K562 (cell line): ENCODE measurements at regions not wholly inside any gene's neighbourhood (a gene's known extent, or its start where the extent isn't known, plus 50 kb on each side); places are given as distances from the start of the nearest gene placed in this dataset.

Source experiments
- ATAC-seq: fragments of 200-7000 bp; cut with Tn5 transposase; 3 replicates; pipeline ENCODE4 v1.9.1; 2020; ENCODE audit warnings: moderate library complexity
- BruUV-seq: library from RNA; stranded (reverse); fragments of 400-500 nt; replicated peaks from 2 replicates; lab custom pipeline; 2021; lab: Mats Ljungman, UMichigan
- CTCF ChIA-PET: fragments of 300-600 bp; formaldehyde crosslinking; extraction: SDS; loops from one replicate; lab custom pipeline; 2021; ENCODE audit warnings: low intra/inter-chr PET ratio; lab: Yijun Ruan, JAX
- POLR2A ChIA-PET: fragments of 300-600, 350-650 bp; sonication (Branson Sonifier 250); formaldehyde crosslinking; extraction: SDS; loops from one replicate; lab custom pipeline; 2021; ENCODE audit warnings: antibody characterized with exemption, inconsistent platforms; lab: Yijun Ruan, JAX
- DNase-seq, 4 experiments: peaks; one replicate each; pipeline versions ENCODE4 v3.0.0 to v3.0.0-alpha.2; 2011 to 2018; ENCODE audit warnings: low spot score in 3 of 4, mixed read lengths in 3 of 4; ENCODE audit errors: extremely low read depth in 1 of 4
- FAIRE-seq: peaks from 2 replicates; lab custom pipeline; 2011; peaks lifted over from hg19 to GRCh38; lab: Jason Lieb, UNC
- H2AFZ ChIP-seq: 2 replicates; pipeline ENCODE4 v1.6.0; 2011; ENCODE audit warnings: low read depth, low read length, control low read depth, inconsistent platforms
- H3K27ac ChIP-seq: fragments of 200-600 bp; 3 replicates; pipeline ENCODE4 v1.8.0; 2011; ENCODE audit warnings: low read depth, mild to moderate bottlenecking, control low read depth, inconsistent platforms, low read length, moderate library complexity, mixed read lengths; ENCODE audit errors: extremely low read depth
- H3K27me3 ChIP-seq, 2 experiments: fragments of 300-600 bp in 1 of 2; 2 replicates in 1 of 2; 3 replicates in 1 of 2; pipeline versions ENCODE4 v1.6.0 to v1.8.0; 2011; ENCODE audit warnings: inconsistent platforms in 2 of 2, low read length in 2 of 2, mild to moderate bottlenecking in 1 of 2, mixed read lengths in 1 of 2, moderate library complexity in 1 of 2; ENCODE audit not compliant: control insufficient read depth in 2 of 2, insufficient read depth in 2 of 2
- H3K36me3 ChIP-seq: fragments of 300-600 bp; 3 replicates; pipeline ENCODE4 v1.8.0; 2011; ENCODE audit warnings: mild to moderate bottlenecking, low read length, inconsistent platforms; ENCODE audit not compliant: control insufficient read depth, insufficient read depth
- H3K4me1 ChIP-seq, 2 experiments: fragments of 200-600 bp in 1 of 2; replicated peaks in 1 of 2; 2 replicates in 1 of 2; 3 replicates in 1 of 2; pipeline versions ENCODE4 v1.5.1 to v1.8.0; 2011; ENCODE audit warnings: inconsistent platforms in 2 of 2, low read length in 2 of 2, mild to moderate bottlenecking in 1 of 2, mixed read lengths in 1 of 2, moderate library complexity in 1 of 2; ENCODE audit not compliant: control insufficient read depth in 2 of 2, insufficient read depth in 2 of 2
- H3K4me2 ChIP-seq: 2 replicates; pipeline ENCODE4 v1.6.1; 2011; ENCODE audit warnings: low read length, control low read depth, inconsistent platforms, mixed read lengths; ENCODE audit not compliant: insufficient read depth
- H3K4me3 ChIP-seq: fragments of 200-600 bp; sonication (generic), shearing (Covaris generic); 2 replicates; pipeline ENCODE4 v1.5.1; 2016; ENCODE audit warnings: control low read depth, inconsistent platforms
- H3K79me2 ChIP-seq: fragments of 200-600 bp; 3 replicates; pipeline ENCODE4 v1.8.0; 2011; ENCODE audit warnings: low read length, inconsistent platforms; ENCODE audit not compliant: control insufficient read depth, insufficient read depth
- H3K9ac ChIP-seq, 2 experiments: 2 replicates each; pipeline versions ENCODE4 v1.6.0 to v1.6.1; 2011; ENCODE audit warnings: low read depth in 2 of 2, low read length in 2 of 2, control low read depth in 1 of 2, inconsistent platforms in 1 of 2, mild to moderate bottlenecking in 1 of 2, mixed read lengths in 1 of 2; ENCODE audit not compliant: insufficient read depth in 1 of 2
- H3K9me1 ChIP-seq: one replicate; pipeline ENCODE4 v1.6.0; 2011; ENCODE audit warnings: inconsistent platforms, mild to moderate bottlenecking, low read length, moderate library complexity; ENCODE audit not compliant: control insufficient read depth, insufficient read depth
- H3K9me3 ChIP-seq: replicated peaks from 2 replicates; pipeline ENCODE4 v1.5.1; 2011; ENCODE audit warnings: low read depth, low read length, inconsistent platforms; ENCODE audit not compliant: control insufficient read depth, insufficient read depth
- H4K20me1 ChIP-seq: replicated peaks from 2 replicates; pipeline ENCODE4 v1.6.1; 2011; ENCODE audit warnings: low read length, inconsistent platforms, mixed read lengths; ENCODE audit not compliant: control insufficient read depth, insufficient read depth
- HDAC8 ChIP-seq: fragments of 450-650 bp; IDR thresholded peaks from 2 replicates; pipeline ENCODE4 v1.6.1; 2016; ENCODE audit warnings: mild to moderate bottlenecking, missing genetic modification characterization, moderate library complexity, missing compliant biosample characterization
- PHF21A ChIP-seq: fragments of 450-650 bp; IDR thresholded peaks from 2 replicates; pipeline ENCODE4 v1.6.1; 2017; ENCODE audit warnings: low read depth, borderline replicate concordance
- POLR2AphosphoS5 ChIP-seq: IDR thresholded peaks from 2 replicates; pipeline ENCODE4 v1.6.1; 2011; ENCODE audit warnings: mild to moderate bottlenecking, low read depth, low read length, moderate library complexity; ENCODE audit not compliant: control insufficient read depth, insufficient read depth
- ZC3H11A ChIP-seq: IDR thresholded peaks from 2 replicates; pipeline ENCODE4 v1.6.1; 2012; ENCODE audit warnings: low read depth, low read length, improper control_type of control experiment
- WGBS: fragments of 100-300 bp; shearing (Covaris generic); methylation state at CpG from one replicate; pipeline ENCODE4 v1.1.6; 2016; ENCODE audit warnings: low coverage, mixed read lengths; ENCODE audit not compliant: insufficient coverage; ENCODE audit errors: missing lambda C conversion rate; 5-methylcytosine and 5-hydroxymethylcytosine counted together
- in situ Hi-C: fragments of 300-500 bp; cut with MboI; formaldehyde crosslinking; loops from 4 replicates; pipeline ENCODE4 v1.15.0; 2018; ENCODE audit warnings: inconsistent platforms, mixed read lengths
- intact Hi-C: fragments of 100-400 bp; cut with micrococcal nuclease; formaldehyde crosslinking; loops from 2 replicates; pipeline ENCODE4 v1.14.2; 2022
- TF ChIP-seq, protein P1 (sequence below): fragments of 450-650 bp; formaldehyde crosslinking; IDR thresholded peaks from 2 replicates; pipeline ENCODE4 v1.4.0; 2020; ENCODE audit warnings: mild to moderate bottlenecking, moderate library complexity
- TF ChIP-seq, protein P2 (sequence below): fragments of 450-650 bp; conservative IDR thresholded peaks from 2 replicates; pipeline ENCODE4 v1.6.1; 2016; ENCODE audit warnings: missing genetic modification characterization, low read depth, mild to moderate bottlenecking, control low read depth, missing compliant biosample characterization
- TF ChIP-seq, protein P3 (sequence below): fragments of 450-650 bp; IDR thresholded peaks from one replicate; pipeline ENCODE4 v1.6.1; 2018; ENCODE audit warnings: mild to moderate bottlenecking, moderate library complexity; ENCODE audit not compliant: partially characterized antibody

DNA sequence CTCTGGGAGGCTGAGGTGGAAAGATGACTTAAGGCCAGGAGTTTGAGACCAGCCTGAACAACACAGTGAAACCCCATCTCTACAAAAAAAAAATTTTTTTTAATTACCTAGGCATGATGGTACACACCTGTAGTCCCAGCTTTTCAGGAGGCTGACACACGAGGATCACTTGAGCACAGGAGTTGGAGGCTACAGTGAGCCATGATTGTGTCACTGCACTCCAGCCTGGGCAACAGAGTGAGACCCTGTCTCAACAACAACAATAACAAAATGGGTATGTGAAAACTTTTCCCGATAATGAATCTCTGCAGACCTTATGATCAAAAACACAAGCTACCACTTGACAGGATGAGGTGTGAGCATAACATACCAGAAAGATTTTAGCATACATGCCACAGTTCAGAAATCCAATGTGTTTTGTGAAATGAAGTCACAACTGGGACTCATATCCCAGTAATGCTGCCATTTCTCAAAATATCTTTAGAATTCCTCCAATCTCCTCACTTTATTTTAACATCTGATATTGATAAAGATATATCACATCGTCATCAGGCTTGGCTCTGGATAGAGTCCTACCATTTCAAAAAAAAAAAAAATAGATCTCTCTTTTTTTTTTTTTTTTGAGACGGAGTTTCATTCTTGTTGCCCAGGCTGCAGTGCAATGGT is 74.0 kb upstream of the PELI1 start:
- WGBS: 28% methylated on average over 3 of the region's 4 CpGs
- in situ Hi-C loops (no loop called here), intact Hi-C loops (loop anchor here (10.0 kb wide), 1 partner anchor 97 kb away; no protein-coding TSS in a partner anchor)

More for the DNA sequence above, 74.0 kb upstream of the PELI1 start:
- no peak for DNase-seq
- Histone ChIP-seq H3K9ac (no peak overlapping the region), H3K27me3 (no peaks in the 10 kb centered on the region), H3K4me3 (no peak overlapping the region), H3K4me1 (peaks cover 0 to 22% of the 10 kb centered on the region in 2 experiments; a peak in 3 of 5 replicates), H3K4me2 (no peak overlapping the region), H4K20me1 (no peaks in the 10 kb centered on the region), H3K27ac (no peak overlapping the region), H3K36me3 (no peaks in the 10 kb centered on the region), H3K9me1 (no peaks in the 10 kb centered on the region), H3K9me3 (no peaks in the 10 kb centered on the region), H3K79me2 (no peaks in the 10 kb centered on the region), H2AFZ (no peak overlapping the region)
- ChIA-PET POLR2A (interaction anchor here (1.0 kb wide), 1 partner anchor 11 kb away, joined by 3 read pairs; no protein-coding TSS in a partner anchor), CTCF (no interaction called here)
- BruUV-seq: no TSS peak
- no peak for TF ChIP-seq ZC3H11A
- TF ChIP-seq POLR2AphosphoS5: no peak
- no peak for TF ChIP-seq HDAC8 (tag)
- TF ChIP-seq, protein P1, sequence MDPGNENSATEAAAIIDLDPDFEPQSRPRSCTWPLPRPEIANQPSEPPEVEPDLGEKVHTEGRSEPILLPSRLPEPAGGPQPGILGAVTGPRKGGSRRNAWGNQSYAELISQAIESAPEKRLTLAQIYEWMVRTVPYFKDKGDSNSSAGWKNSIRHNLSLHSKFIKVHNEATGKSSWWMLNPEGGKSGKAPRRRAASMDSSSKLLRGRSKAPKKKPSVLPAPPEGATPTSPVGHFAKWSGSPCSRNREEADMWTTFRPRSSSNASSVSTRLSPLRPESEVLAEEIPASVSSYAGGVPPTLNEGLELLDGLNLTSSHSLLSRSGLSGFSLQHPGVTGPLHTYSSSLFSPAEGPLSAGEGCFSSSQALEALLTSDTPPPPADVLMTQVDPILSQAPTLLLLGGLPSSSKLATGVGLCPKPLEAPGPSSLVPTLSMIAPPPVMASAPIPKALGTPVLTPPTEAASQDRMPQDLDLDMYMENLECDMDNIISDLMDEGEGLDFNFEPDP (CRISPR knock-in tag): no peak
- no peak for TF ChIP-seq PHF21A
- TF ChIP-seq, protein P2, sequence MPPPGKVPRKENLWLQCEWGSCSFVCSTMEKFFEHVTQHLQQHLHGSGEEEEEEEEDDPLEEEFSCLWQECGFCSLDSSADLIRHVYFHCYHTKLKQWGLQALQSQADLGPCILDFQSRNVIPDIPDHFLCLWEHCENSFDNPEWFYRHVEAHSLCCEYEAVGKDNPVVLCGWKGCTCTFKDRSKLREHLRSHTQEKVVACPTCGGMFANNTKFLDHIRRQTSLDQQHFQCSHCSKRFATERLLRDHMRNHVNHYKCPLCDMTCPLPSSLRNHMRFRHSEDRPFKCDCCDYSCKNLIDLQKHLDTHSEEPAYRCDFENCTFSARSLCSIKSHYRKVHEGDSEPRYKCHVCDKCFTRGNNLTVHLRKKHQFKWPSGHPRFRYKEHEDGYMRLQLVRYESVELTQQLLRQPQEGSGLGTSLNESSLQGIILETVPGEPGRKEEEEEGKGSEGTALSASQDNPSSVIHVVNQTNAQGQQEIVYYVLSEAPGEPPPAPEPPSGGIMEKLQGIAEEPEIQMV: no peak
- TF ChIP-seq, protein P3, sequence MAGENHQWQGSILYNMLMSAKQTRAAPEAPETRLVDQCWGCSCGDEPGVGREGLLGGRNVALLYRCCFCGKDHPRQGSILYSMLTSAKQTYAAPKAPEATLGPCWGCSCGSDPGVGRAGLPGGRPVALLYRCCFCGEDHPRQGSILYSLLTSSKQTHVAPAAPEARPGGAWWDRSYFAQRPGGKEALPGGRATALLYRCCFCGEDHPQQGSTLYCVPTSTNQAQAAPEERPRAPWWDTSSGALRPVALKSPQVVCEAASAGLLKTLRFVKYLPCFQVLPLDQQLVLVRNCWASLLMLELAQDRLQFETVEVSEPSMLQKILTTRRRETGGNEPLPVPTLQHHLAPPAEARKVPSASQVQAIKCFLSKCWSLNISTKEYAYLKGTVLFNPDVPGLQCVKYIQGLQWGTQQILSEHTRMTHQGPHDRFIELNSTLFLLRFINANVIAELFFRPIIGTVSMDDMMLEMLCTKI: no peak
- FAIRE-seq: no peak
- ATAC-seq: no peak
